Ovary (tissue), 3 donors: ENCODE measurements at regions not wholly inside any gene's neighbourhood (a gene's known extent, or its start where the extent isn't known, plus 50 kb on each side); places are given as distances from the start of the nearest gene placed in this dataset.

Experiments used
- EP300 ChIP-seq: sonication (generic); formaldehyde crosslinking; IDR thresholded peaks from one replicate; pipeline ENCODE4 v1.6.1; 2017; ENCODE audit warnings: antibody characterized with exemption
- POLR2A ChIP-seq: fragments of 450-650 bp; IDR thresholded peaks from one replicate; pipeline ENCODE4 v1.6.1; 2017; ENCODE audit warnings: antibody characterized with exemption, mild to moderate bottlenecking, moderate library complexity
- TF ChIP-seq, protein P1 (sequence below), 3 donors: fragments of 450-650 bp in 2 of 3; fragments of 200-600 bp in 1 of 3; IDR thresholded peaks; one replicate each; pipeline versions ENCODE4 v1.5.1 to v1.8.0; 2016 to 2022; ENCODE audit warnings: antibody characterized with exemption in 3 of 3, mild to moderate bottlenecking in 1 of 3
- donor health status: DM: no; HTN: no; CAD: no.

DNA sequence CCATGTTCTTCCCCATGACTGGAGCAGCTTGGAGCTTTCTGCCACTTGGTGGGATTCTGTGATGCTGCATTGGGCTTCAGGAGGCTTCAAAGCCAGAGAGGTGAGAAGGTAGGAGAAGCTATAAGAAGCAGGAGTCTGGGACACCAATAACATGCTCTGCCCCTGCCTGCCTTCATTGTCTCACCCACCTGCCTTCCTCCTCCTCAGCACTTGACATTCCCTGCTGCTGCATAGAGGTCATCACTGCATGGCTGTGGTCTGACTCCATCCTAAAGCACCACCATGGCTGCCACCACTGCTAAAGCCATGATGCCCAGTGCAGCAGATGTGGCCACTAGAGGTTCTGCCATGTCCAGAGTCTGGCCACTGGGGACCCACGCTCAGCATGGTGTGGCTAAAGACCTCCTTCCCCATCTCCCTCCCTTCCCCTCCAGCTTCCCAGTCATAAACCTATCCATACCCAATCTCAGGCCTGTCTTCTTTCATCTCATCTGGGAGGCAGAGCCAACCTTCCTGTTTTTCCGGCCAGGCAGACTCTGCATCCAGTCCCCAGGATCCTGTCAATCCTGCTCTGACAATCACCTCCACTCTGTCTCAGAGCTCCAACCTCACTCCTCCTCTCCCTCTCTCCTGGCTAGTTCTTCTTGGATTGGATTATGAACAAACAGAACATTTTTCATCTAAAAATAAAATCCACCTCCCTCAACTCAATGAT lies 285.1 kb upstream of the POU3F1 start:
- TF ChIP-seq, protein P1, sequence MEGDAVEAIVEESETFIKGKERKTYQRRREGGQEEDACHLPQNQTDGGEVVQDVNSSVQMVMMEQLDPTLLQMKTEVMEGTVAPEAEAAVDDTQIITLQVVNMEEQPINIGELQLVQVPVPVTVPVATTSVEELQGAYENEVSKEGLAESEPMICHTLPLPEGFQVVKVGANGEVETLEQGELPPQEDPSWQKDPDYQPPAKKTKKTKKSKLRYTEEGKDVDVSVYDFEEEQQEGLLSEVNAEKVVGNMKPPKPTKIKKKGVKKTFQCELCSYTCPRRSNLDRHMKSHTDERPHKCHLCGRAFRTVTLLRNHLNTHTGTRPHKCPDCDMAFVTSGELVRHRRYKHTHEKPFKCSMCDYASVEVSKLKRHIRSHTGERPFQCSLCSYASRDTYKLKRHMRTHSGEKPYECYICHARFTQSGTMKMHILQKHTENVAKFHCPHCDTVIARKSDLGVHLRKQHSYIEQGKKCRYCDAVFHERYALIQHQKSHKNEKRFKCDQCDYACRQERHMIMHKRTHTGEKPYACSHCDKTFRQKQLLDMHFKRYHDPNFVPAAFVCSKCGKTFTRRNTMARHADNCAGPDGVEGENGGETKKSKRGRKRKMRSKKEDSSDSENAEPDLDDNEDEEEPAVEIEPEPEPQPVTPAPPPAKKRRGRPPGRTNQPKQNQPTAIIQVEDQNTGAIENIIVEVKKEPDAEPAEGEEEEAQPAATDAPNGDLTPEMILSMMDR (IDR thresholded peaks at IDR 0.05), result no peak
- TF ChIP-seq POLR2A, result no peak
- no peak for TF ChIP-seq EP300
